ENCODE measurements at regions not wholly inside any gene's neighbourhood (a gene's known extent, or its start where the extent isn't known, plus 50 kb on each side); places are given as distances from the start of the nearest gene placed in this dataset.

DNA sequence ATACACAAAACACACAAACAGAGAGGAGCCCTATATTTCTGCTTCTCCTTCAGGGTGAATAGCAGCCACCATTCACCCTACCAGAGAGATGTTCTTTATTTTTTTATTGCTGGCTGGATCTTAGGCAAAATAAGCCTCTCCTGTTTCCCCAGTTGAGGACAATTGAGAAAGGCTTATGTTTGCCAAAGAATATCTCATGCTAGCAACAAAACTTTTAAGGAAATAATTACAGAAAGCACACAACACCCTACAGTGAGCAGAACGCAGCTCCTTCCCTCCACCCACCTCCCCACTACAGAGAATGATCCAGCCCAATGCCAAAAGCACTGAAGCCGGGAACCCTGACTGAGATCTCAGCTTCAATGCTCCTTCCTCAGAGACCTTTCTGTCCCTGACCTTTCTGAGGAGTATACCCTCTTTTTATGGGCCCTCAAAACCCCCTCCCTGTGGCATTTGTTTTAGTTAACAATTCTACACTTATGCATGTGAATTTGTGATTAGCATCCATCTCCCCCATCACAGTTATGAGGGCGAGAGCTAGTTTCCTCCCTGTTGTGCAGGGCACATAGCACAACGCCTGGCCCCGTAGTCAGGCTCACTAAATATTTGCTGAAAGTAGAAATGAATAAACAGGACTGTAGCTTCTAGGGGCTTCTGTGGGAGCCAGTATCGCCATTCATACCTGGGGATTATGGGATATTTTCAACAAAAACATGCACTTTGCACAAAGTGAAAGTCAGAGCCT lies 491.6 kb upstream of the CDH4 start:
- Histone ChIP-seq H3K56ac (replicated peaks; ENCODE audit: insufficient read length, low read depth, low read length) (no peak overlapping the region), H3K9me3 (ENCODE audit: insufficient read depth in 2 of 2, low read depth in 1 of 2, low read length in 1 of 2) (no peaks in the 10 kb centered on the region), H2BK5ac (ENCODE audit: low read depth, low read length) (no peak overlapping the region), H3K4me3 (ENCODE audit: extremely low read depth in 1 of 4, insufficient read depth in 2 of 4, low read depth in 3 of 4, low read length in 4 of 4) (no peak overlapping the region), H3K27me3 (replicated peaks in 1 of 4; ENCODE audit: control insufficient read depth in 3 of 4, extremely low read depth in 1 of 4, insufficient read depth in 3 of 4, low read length in 3 of 4) (no peaks in the 10 kb centered on the region; a peak in 1 of 7 replicates), H2BK12ac (ENCODE audit: low read depth, low read length) (no peak overlapping the region), H3K79me1 (ENCODE audit: low read depth, low read length) (no peaks in the 10 kb centered on the region), H4K20me1 (replicated peaks in 1 of 2; ENCODE audit: control insufficient read depth in 1 of 2, insufficient read depth in 2 of 2, low read length in 2 of 2) (peaks cover 0 to 4% of the 10 kb centered on the region in 2 experiments), H3K18ac (ENCODE audit: extremely low read depth, low read length) (no peak overlapping the region), H2AFZ (ENCODE audit: low read length) (no peak overlapping the region), H3K4me2 (ENCODE audit: insufficient read depth in 1 of 2, low read depth in 2 of 2, low read length in 2 of 2) (no peak overlapping the region), H4K91ac (replicated peaks; ENCODE audit: insufficient read length, low read length) (no peak overlapping the region), H3K79me2 (ENCODE audit: control insufficient read depth in 1 of 2, insufficient read depth in 2 of 2, low read length in 2 of 2) (no peaks in the 10 kb centered on the region), H3K14ac (ENCODE audit: insufficient read length) (no peak overlapping the region), H4K5ac (ENCODE audit: insufficient read length, low read depth, low read length) (no peak overlapping the region), H3K27ac (ENCODE audit: low read depth, low read length) (no peak overlapping the region), H3K23me2 (ENCODE audit: low read depth, low read length) (peaks cover 4% of the 10 kb centered on the region; the same call in 1 of the 2 replicates), H3K4me1 (replicated peaks in 1 of 4; ENCODE audit: control insufficient read depth in 3 of 4, insufficient read depth in 4 of 4, low read length in 3 of 4) (no peaks in the 10 kb centered on the region), H2BK20ac (ENCODE audit: low read length) (no peak overlapping the region), H2BK120ac (replicated peaks; ENCODE audit: low read depth, low read length) (no peak overlapping the region), H3K9ac (replicated peaks in 1 of 4; ENCODE audit: extremely low read depth in 1 of 4, low read depth in 3 of 4, low read length in 3 of 4) (no peak overlapping the region), H3K36me3 (ENCODE audit: control insufficient read depth in 2 of 4, insufficient read depth in 4 of 4, low read length in 3 of 4) (no peaks in the 10 kb centered on the region), H2BK15ac (ENCODE audit: low read length) (no peak overlapping the region), H2AK5ac (ENCODE audit: low read depth, low read length) (no peak overlapping the region), H3K4ac (replicated peaks; ENCODE audit: insufficient read length, low read depth, low read length) (no peak overlapping the region), H3K23ac (ENCODE audit: insufficient read length) (no peak overlapping the region), H4K8ac (ENCODE audit: extremely low read depth, insufficient read depth, low read length) (no peak overlapping the region)
- TF ChIP-seq CHD2 (IDR thresholded peaks at IDR 0.05; ENCODE audit: low read length) (no peak), YY1 (IDR thresholded peaks at IDR 0.05; ENCODE audit: low read depth, low read length) (no peak), CBX8 (IDR thresholded peaks at IDR 0.05; ENCODE audit: borderline replicate concordance, low read depth, low read length) (no peak), KDM5A (IDR thresholded peaks at IDR 0.05; ENCODE audit: low read length) (no peak), JUND (IDR thresholded peaks at IDR 0.05; ENCODE audit: low read length) (no peak), CHD1 (IDR thresholded peaks at IDR 0.05; ENCODE audit: low read depth, low read length) (no peak), NANOG (IDR thresholded peaks at IDR 0.05; ENCODE audit: insufficient read depth, low read depth, low read length, poor library complexity, severe bottlenecking) (no peak), SIN3A (conservative IDR thresholded peaks at IDR 0.05 in 1 of 2, IDR thresholded peaks at IDR 0.05 in 1 of 2; ENCODE audit: low read depth in 1 of 2, low read length in 2 of 2) (no peak), EP300 (IDR thresholded peaks at IDR 0.05; ENCODE audit: borderline replicate concordance in 1 of 2, low read depth in 2 of 2, low read length in 2 of 2) (no peak)
- 82% methylated on average over 6 of the region's 6 CpGs; no CpG with 5 or more reads in 1 of the 2 experiments for WGBS, 2 experiments (ENCODE audit: extremely low coverage in 1 of 2, insufficient coverage in 1 of 2, insufficient read length in 1 of 2, insufficient replicate concordance in 2 of 2, low coverage in 1 of 2, low lambda C conversion rate in 2 of 2, missing lambda C conversion rate in 1 of 2)
- POLR2A ChIA-PET (ENCODE audit: partially characterized antibody) = no interaction called here
- FAIRE-seq (no peak), DNase-seq (ENCODE audit: low read depth in 1 of 2, low spot score in 2 of 2) (no peak)
- CTCF ChIA-PET (ENCODE audit: partially characterized antibody) = no interaction called here

All from H1 (cell line).